WTC11 (cell line): ENCODE measurements at regions not wholly inside any gene's neighbourhood (a gene's known extent, or its start where the extent isn't known, plus 50 kb on each side); places are given as distances from the start of the nearest gene placed in this dataset.

Experiments used
- ATF2 ChIP-seq: sonication (generic); formaldehyde crosslinking; IDR thresholded peaks from 2 replicates; pipeline ENCODE4 v1.8.1; 2022; ENCODE audit warnings: low read depth, missing genetic modification reagents, borderline replicate concordance
- CREB1 ChIP-seq: sonication (generic); formaldehyde crosslinking; IDR thresholded peaks from 2 replicates; pipeline ENCODE4 v1.8.0; 2023; ENCODE audit warnings: mild to moderate bottlenecking, missing genetic modification reagents
- CTCF ChIP-seq: fragments of 200-600 bp; IDR thresholded peaks from 2 replicates; pipeline ENCODE4 v1.8.0; 2022; ENCODE audit warnings: antibody characterized with exemption
- STAT6 ChIP-seq: sonication (generic); formaldehyde crosslinking; conservative IDR thresholded peaks from 2 replicates; pipeline ENCODE4 v1.8.1; 2023; ENCODE audit warnings: mild to moderate bottlenecking, low read depth, missing genetic modification reagents, moderate library complexity
- USF2 ChIP-seq: sonication (generic); formaldehyde crosslinking; IDR thresholded peaks from 2 replicates; pipeline ENCODE4 v1.8.1; 2023; ENCODE audit warnings: mild to moderate bottlenecking, missing genetic modification reagents, moderate library complexity

GRCh38 chr9:84411683-84412267, 71.2 kb upstream of the SLC28A3 start:
- no peak for TF ChIP-seq USF2 (CRISPR knock-in tag)
- no peak for TF ChIP-seq CTCF
- TF ChIP-seq CREB1 (CRISPR knock-in tag): no peak
- no peak for TF ChIP-seq ATF2 (CRISPR knock-in tag)
- TF ChIP-seq STAT6: no peak
